A673 (cell line): ENCODE measurements at regions not wholly inside any gene's neighbourhood (a gene's known extent, or its start where the extent isn't known, plus 50 kb on each side); places are given as distances from the start of the nearest gene placed in this dataset.
"Not testable (repeated sequence)": the region's sequence is repeated elsewhere in the genome, so short reads cannot be mapped to it uniquely, and the experiment has no call there.

ENCODE experiments used
- BruUV-seq: library from RNA; stranded (reverse); fragments of 400-500 nt; replicated peaks from 2 replicates; lab custom pipeline; 2021; lab: Mats Ljungman, UMichigan
- CTCF ChIA-PET: fragments of 300-600 bp; sonication (Branson Sonifier 250); formaldehyde crosslinking; loops from one replicate; lab custom pipeline; 2022; ENCODE audit warnings: antibody characterized with exemption; lab: Charles Lee
- POLR2A ChIA-PET: fragments of 300-600 bp; sonication (Branson Sonifier 250); formaldehyde crosslinking; loops from one replicate; lab custom pipeline; 2022; ENCODE audit warnings: antibody characterized with exemption; ENCODE audit not compliant: low non-redundant PET; lab: Charles Lee
- DNase-seq: peaks from one replicate; pipeline ENCODE4 v3.0.0-alpha.2; 2015; ENCODE audit warnings: low spot score
- H3K27ac ChIP-seq: fragments of 200-600 bp; sonication (generic); 2 replicates; pipeline ENCODE4 v1.5.1; 2016; ENCODE audit warnings: mixed run types, low read depth, mild to moderate bottlenecking, mixed read lengths, antibody characterized with exemption, low read length; ENCODE audit not compliant: poor library complexity, severe bottlenecking
- H3K27me3 ChIP-seq: fragments of 200-600 bp; sonication (generic); replicated peaks from 2 replicates; pipeline ENCODE4 v1.6.1; 2017; ENCODE audit warnings: mixed run types, low read depth, mild to moderate bottlenecking, mixed read lengths, antibody characterized with exemption, low read length; ENCODE audit not compliant: insufficient read depth, poor library complexity
- H3K36me3 ChIP-seq: fragments of 200-600 bp; sonication (generic); 2 replicates; pipeline ENCODE4 v1.6.1; 2016; ENCODE audit warnings: mixed run types, mild to moderate bottlenecking, mixed read lengths, antibody characterized with exemption, low read length; ENCODE audit not compliant: insufficient read depth, poor library complexity, severe bottlenecking
- H3K4me1 ChIP-seq: fragments of 200-600 bp; sonication (generic); 2 replicates; pipeline ENCODE4 v1.6.1; 2017; ENCODE audit warnings: mixed run types, mild to moderate bottlenecking, mixed read lengths, antibody characterized with exemption, low read length; ENCODE audit not compliant: insufficient read depth, poor library complexity, severe bottlenecking
- H3K4me3 ChIP-seq: fragments of 200-600 bp; sonication (generic); 2 replicates; pipeline ENCODE4 v1.5.1; 2016; ENCODE audit warnings: low read depth, mixed run types, mild to moderate bottlenecking, mixed read lengths, low read length; ENCODE audit not compliant: poor library complexity, severe bottlenecking
- H3K9me3 ChIP-seq: fragments of 200-600 bp; sonication (generic); 2 replicates; pipeline ENCODE4 v1.6.1; 2016; ENCODE audit warnings: mixed run types, low read depth, mild to moderate bottlenecking, mixed read lengths, antibody characterized with exemption, low read length; ENCODE audit not compliant: poor library complexity, severe bottlenecking
- CTCF ChIP-seq: fragments of 300-800, 200-600 bp; sonication (generic); conservative IDR thresholded peaks from 2 replicates; pipeline ENCODE4 v1.5.1; 2017; ENCODE audit warnings: low read depth, mild to moderate bottlenecking, antibody characterized with exemption, low read length, moderate library complexity, mixed read lengths
- EZH2 ChIP-seq: fragments of 200-600 bp; sonication (generic); IDR thresholded peaks from 2 replicates; pipeline ENCODE4 v1.6.1; 2017; ENCODE audit warnings: borderline replicate concordance, low read depth, mild to moderate bottlenecking, mixed read lengths, antibody characterized with exemption, low read length; ENCODE audit not compliant: poor library complexity, severe bottlenecking
- intact Hi-C: fragments of 100-400 bp; cut with micrococcal nuclease; formaldehyde crosslinking; loops from one replicate; pipeline ENCODE4 v1.10.0; 2022; ENCODE audit not compliant: unreplicated experiment

GRCh38 chr20:53818457-53819177 lies 225.0 kb upstream of the ZNF217 start:
- BruUV-seq, result no TSS peak

GRCh38 chr20:53817513-53817912 lies 223.9 kb upstream of the ZNF217 start:
- H3K4me1 ChIP-seq, H3K36me3 ChIP-seq, BruUV-seq, H3K9me3 ChIP-seq, POLR2A ChIA-PET, intact Hi-C loops, H3K27ac ChIP-seq, H3K27me3 ChIP-seq, CTCF ChIA-PET, H3K4me3 ChIP-seq, DNase-seq: not testable (repeated sequence)

More at GRCh38 chr20:53818457-53819177, 225.0 kb upstream of the ZNF217 start:
- ChIA-PET POLR2A (no interaction called here), CTCF (no interaction called here)
- Histone ChIP-seq H3K9me3 (no peaks in the 10 kb centered on the region), H3K4me3 (no peak overlapping the region), H3K36me3 (no peaks in the 10 kb centered on the region), H3K27me3 (no peaks in the 10 kb centered on the region), H3K27ac (no peak overlapping the region), H3K4me1 (no peaks in the 10 kb centered on the region)
- no peak for DNase-seq
- TF ChIP-seq CTCF (no peak), EZH2 (no peak)
- intact Hi-C loops, result no loop called here

- POLR2A ChIA-PET, result no interaction called here
- BruUV-seq, result no TSS peak
Observed at GRCh38 chr20:53816872-53817398, 223.3 kb upstream of the ZNF217 start.

More at GRCh38 chr20:53816872-53817398, 223.3 kb upstream of the ZNF217 start:
- CTCF ChIA-PET, result no interaction called here
- H3K27me3 ChIP-seq, result no peaks in the 10 kb centered on the region
- no peak for DNase-seq
- no peaks in the 10 kb centered on the region for H3K9me3 ChIP-seq
- intact Hi-C loops, result no loop called here
- TF ChIP-seq EZH2, result no peak
- no peak for TF ChIP-seq CTCF
- H3K4me1 ChIP-seq, result no peaks in the 10 kb centered on the region
- H3K4me3 ChIP-seq, result no peak overlapping the region
- no peak overlapping the region for H3K27ac ChIP-seq
- no peaks in the 10 kb centered on the region for H3K36me3 ChIP-seq
